Tibial artery (tissue), 4 donors: ENCODE measurements at regions not wholly inside any gene's neighbourhood (a gene's known extent, or its start where the extent isn't known, plus 50 kb on each side); places are given as distances from the start of the nearest gene placed in this dataset.

Source experiments
- DNase-seq, 2 donors: peaks; one replicate each; pipeline ENCODE4 v3.0.0-alpha.2; 2019
- H3K27ac ChIP-seq, 2 donors: fragments of 200-600 bp; sonication (generic) in 1 of 2; 1 replicate in 1 of 2; 2 replicates in 1 of 2; pipeline ENCODE4 v1.5.1; 2018 to 2019; ENCODE audit warnings: mild to moderate bottlenecking in 1 of 2
- H3K27me3 ChIP-seq, 2 donors: fragments of 200-600 bp; sonication (generic) in 1 of 2; one replicate each; pipeline versions ENCODE4 v1.5.1 to v1.6.0; 2016 to 2019
- H3K36me3 ChIP-seq, 3 donors: fragments of 200-600 bp; sonication (generic) in 2 of 3; one replicate each; pipeline ENCODE4 v1.5.1; 2016 to 2019; ENCODE audit warnings: mild to moderate bottlenecking in 2 of 3
- H3K4me1 ChIP-seq, 4 donors: fragments of 200-600 bp; sonication (generic) in 2 of 4; 1 replicate in 3 of 4; 2 replicates in 1 of 4; pipeline ENCODE4 v1.5.1; 2016 to 2019
- H3K4me3 ChIP-seq, 2 donors: fragments of 200-600 bp; sonication (generic) in 1 of 2; 1 replicate in 1 of 2; 2 replicates in 1 of 2; pipeline ENCODE4 v1.5.1; 2018 to 2019; ENCODE audit warnings: mild to moderate bottlenecking in 2 of 2
- H3K9me3 ChIP-seq, 3 donors: fragments of 200-600 bp; sonication (generic) in 1 of 3; one replicate each; pipeline ENCODE4 v1.5.1; 2016 to 2019
- intact Hi-C: fragments of 100-400 bp; cut with DNase I; formaldehyde crosslinking; loops from one replicate; pipeline ENCODE4 v1.15.0; 2023; ENCODE audit warnings: low total_unique reads
- TF ChIP-seq, protein P1 (sequence below), 2 experiments: fragments of 200-600 bp in 1 of 2; fragments of 450-650 bp in 1 of 2; IDR thresholded peaks; one replicate each; pipeline ENCODE4 v1.5.1; 2017 to 2019; ENCODE audit warnings: antibody characterized with exemption in 2 of 2, mild to moderate bottlenecking in 1 of 2, moderate library complexity in 1 of 2

DNA sequence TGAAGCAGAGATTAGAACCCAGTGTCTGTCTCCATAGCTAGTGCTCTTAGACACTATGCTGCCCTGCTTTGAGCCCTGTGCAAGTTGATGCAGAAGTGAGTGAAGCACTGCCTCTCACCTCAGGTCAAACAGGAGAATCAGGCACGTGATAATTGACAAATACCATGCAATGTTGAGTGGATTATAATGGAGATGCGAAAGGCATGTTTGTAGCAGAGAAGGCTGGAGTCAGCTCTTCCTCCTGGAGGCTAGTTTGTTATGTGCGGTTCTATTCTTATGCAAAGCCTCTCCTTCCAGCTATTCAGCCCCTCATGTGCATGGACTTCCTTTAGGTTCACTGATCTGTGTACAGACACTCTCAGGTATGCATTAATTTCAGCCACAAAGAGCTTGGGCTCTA lies 108.5 kb downstream of the MANEA start:
- intact Hi-C loops, result no loop called here
- Histone ChIP-seq H3K27ac (no peak overlapping the region), H3K27me3 (no peaks in the 10 kb centered on the region), H3K9me3 (no peaks in the 10 kb centered on the region), H3K36me3 (no peaks in the 10 kb centered on the region), H3K4me1 (no peaks in the 10 kb centered on the region), H3K4me3 (no peak overlapping the region)
- TF ChIP-seq, protein P1, sequence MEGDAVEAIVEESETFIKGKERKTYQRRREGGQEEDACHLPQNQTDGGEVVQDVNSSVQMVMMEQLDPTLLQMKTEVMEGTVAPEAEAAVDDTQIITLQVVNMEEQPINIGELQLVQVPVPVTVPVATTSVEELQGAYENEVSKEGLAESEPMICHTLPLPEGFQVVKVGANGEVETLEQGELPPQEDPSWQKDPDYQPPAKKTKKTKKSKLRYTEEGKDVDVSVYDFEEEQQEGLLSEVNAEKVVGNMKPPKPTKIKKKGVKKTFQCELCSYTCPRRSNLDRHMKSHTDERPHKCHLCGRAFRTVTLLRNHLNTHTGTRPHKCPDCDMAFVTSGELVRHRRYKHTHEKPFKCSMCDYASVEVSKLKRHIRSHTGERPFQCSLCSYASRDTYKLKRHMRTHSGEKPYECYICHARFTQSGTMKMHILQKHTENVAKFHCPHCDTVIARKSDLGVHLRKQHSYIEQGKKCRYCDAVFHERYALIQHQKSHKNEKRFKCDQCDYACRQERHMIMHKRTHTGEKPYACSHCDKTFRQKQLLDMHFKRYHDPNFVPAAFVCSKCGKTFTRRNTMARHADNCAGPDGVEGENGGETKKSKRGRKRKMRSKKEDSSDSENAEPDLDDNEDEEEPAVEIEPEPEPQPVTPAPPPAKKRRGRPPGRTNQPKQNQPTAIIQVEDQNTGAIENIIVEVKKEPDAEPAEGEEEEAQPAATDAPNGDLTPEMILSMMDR (IDR thresholded peaks at IDR 0.05), result no peak
- no peak for DNase-seq

DNA sequence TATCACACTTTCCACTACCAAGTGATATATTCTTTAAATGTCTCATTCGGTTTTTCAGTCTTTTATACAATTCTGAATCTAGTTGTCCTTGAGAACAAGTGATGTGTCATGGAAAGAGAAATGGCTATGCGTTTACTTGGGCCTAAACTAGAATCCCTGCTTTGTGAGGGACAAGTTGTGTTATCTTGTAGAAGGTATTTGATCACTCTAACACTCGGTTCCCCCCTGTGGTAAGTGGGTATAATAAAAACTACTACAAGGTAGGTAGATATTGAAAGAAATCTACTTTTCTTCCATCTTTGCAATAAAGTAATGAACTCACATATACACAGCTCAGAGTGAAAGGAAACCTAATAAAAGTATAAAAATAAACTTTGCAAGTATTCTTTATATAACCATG lies 108.9 kb downstream of the MANEA start:
- H3K4me1 ChIP-seq, result no peaks in the 10 kb centered on the region
- TF ChIP-seq, protein P1 (IDR thresholded peaks at IDR 0.05), result no peak
- intact Hi-C loops, result no loop called here
- no peaks in the 10 kb centered on the region for H3K9me3 ChIP-seq
- H3K27me3 ChIP-seq, result no peaks in the 10 kb centered on the region
- no peak overlapping the region for H3K4me3 ChIP-seq
- no peak overlapping the region for H3K27ac ChIP-seq
- DNase-seq, result no peak
- no peaks in the 10 kb centered on the region for H3K36me3 ChIP-seq

DNA sequence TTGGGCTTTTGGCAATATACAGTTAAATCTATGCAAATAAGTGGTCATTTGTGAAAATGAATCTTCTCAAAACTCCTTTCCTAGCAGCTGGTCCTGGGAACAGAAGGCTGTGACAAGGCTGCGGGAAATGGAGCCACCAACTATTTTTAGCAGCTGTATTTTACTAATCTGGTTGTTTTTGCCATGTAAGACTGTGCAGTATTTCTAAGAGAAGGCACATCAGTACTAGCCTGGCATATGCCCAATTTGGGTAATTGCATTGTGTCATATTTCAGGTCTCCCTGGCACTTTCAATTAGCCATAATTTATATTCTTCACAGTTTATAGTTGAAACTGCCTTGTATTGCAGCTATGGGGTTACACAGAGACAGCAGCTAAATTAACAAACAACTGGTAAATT lies 109.6 kb downstream of the MANEA start:
- no peak for DNase-seq
- TF ChIP-seq, protein P1 (IDR thresholded peaks at IDR 0.05), result no peak
- intact Hi-C loops, result no loop called here
- Histone ChIP-seq H3K27ac (no peak overlapping the region), H3K27me3 (no peaks in the 10 kb centered on the region), H3K9me3 (no peaks in the 10 kb centered on the region), H3K4me3 (no peak overlapping the region), H3K36me3 (no peaks in the 10 kb centered on the region), H3K4me1 (no peaks in the 10 kb centered on the region)

DNA sequence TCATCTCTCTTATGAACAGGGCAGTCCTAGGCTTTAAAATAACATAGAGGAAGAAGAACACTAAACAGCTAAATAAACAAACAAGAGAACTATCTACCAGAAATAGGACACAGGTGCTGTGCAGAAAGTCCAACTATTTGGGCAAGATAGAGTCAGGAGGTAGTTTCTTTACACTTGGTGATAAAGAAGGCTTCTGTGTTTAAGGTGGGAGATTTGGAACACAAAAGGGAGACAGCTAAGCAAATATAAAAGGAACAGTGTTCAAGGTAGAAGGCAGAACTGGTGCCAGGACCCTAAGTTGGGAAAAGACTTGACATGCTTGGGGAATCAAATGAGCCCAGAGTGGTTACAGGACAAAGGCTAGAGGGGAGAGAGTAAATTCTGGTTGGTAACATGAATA lies 110.5 kb downstream of the MANEA start:
- Histone ChIP-seq H3K4me3 (no peak overlapping the region), H3K36me3 (no peaks in the 10 kb centered on the region), H3K27me3 (no peaks in the 10 kb centered on the region), H3K9me3 (no peaks in the 10 kb centered on the region), H3K27ac (no peak overlapping the region), H3K4me1 (no peaks in the 10 kb centered on the region)
- TF ChIP-seq, protein P1 (IDR thresholded peaks at IDR 0.05), result no peak
- intact Hi-C loops, result no loop called here
- no peak for DNase-seq

DNA sequence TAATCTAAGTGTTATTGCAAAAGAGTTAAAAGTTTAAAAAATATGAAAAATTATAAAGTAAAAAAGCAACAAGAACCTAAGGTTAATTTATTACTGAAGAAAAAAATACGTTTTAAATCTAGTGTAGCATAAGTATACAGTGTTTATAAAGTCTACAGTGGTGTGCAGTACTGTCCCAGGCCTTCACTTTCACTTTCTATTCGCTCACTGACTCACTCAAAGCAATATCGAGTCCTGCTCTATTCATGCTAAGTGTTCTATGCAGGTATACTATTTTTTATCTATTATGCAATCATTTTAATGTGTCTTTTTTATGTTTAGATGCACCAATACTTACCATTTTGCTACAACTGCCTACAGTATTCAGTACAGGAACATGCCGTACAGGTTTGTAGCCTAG lies 113.0 kb downstream of the MANEA start:
- intact Hi-C loops, result no loop called here
- DNase-seq, result no peak
- no peak overlapping the region for H3K27ac ChIP-seq
- H3K9me3 ChIP-seq, result no peaks in the 10 kb centered on the region
- no peaks in the 10 kb centered on the region for H3K4me1 ChIP-seq
- H3K4me3 ChIP-seq, result no peak overlapping the region
- TF ChIP-seq, protein P1 (IDR thresholded peaks at IDR 0.05), result no peak
- H3K36me3 ChIP-seq, result no peaks in the 10 kb centered on the region
- no peaks in the 10 kb centered on the region for H3K27me3 ChIP-seq

DNA sequence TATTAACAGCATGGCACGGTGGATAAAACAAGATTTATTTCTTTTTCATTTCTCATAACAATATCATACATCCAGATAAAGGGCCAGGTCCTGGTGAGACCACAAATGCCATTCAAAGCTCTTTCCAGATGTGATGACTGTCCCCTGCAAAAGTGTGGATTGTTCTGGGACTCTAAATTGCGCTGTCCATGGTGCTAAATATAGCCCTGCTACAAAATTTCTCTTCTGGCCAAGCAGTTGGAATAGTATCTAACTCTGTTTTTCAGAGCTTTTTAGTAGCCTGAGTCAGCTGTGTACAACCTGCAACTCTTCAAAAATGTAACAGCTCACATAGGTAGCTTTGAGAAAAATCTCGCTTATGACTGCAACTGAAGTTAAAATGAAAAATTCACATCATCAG lies 115.8 kb downstream of the MANEA start:
- H3K4me1 ChIP-seq, result no peaks in the 10 kb centered on the region
- no peaks in the 10 kb centered on the region for H3K9me3 ChIP-seq
- H3K4me3 ChIP-seq, result no peak overlapping the region
- TF ChIP-seq, protein P1 (IDR thresholded peaks at IDR 0.05), result no peak
- H3K36me3 ChIP-seq, result no peaks in the 10 kb centered on the region
- no peak for DNase-seq
- no peaks in the 10 kb centered on the region for H3K27me3 ChIP-seq
- H3K27ac ChIP-seq, result no peak overlapping the region
- intact Hi-C loops, result no loop called here
